Body of pancreas (tissue), 4 donors: ENCODE measurements at regions not wholly inside any gene's neighbourhood (a gene's known extent, or its start where the extent isn't known, plus 50 kb on each side); places are given as distances from the start of the nearest gene placed in this dataset.

ENCODE experiments used
- CTCF ChIP-seq, 7 experiments: fragments of 450-650 bp in 4 of 7; fragments of 200-600 bp in 3 of 7; sonication (generic) in 3 of 7; IDR thresholded peaks; one replicate each; pipeline ENCODE4 v1.5.1; 2016 to 2019; ENCODE audit warnings: antibody characterized with exemption in 7 of 7
- POLR2A ChIP-seq, 3 donors: fragments of 450-650 bp; IDR thresholded peaks; one replicate each; pipeline ENCODE4 v1.6.1; 2016; ENCODE audit warnings: antibody characterized with exemption in 3 of 3, mild to moderate bottlenecking in 2 of 3

GRCh38 chr9:124137944-124138335, 119.8 kb upstream of the NEK6 start:
- TF ChIP-seq POLR2A (IDR thresholded peaks at IDR 0.05) = no peak
- no peak for TF ChIP-seq CTCF (IDR thresholded peaks at IDR 0.05)
